Thymus (tissue), 11 donors: ENCODE measurements at regions not wholly inside any gene's neighbourhood (a gene's known extent, or its start where the extent isn't known, plus 50 kb on each side); places are given as distances from the start of the nearest gene placed in this dataset.

Experiments
- DNase-seq, 9 donors: peaks; one replicate each; pipeline ENCODE4 v3.0.0-alpha.2; 2013; ENCODE audit warnings: low spot score in 9 of 9, low read depth in 6 of 9, missing footprints in 1 of 9
- H3K27ac ChIP-seq, 2 donors: one replicate each; pipeline ENCODE4 v1.5.1; 2013; ENCODE audit warnings: control low read depth in 1 of 2, low read depth in 1 of 2, low read length in 1 of 2, mild to moderate bottlenecking in 1 of 2, moderate library complexity in 1 of 2
- H3K27me3 ChIP-seq, 2 donors: one replicate each; pipeline ENCODE4 v1.5.1; 2013; ENCODE audit warnings: low read length in 1 of 2; ENCODE audit not compliant: control insufficient read depth in 2 of 2, insufficient read depth in 1 of 2
- H3K36me3 ChIP-seq, 2 donors: one replicate each; pipeline ENCODE4 v1.5.1; 2013; ENCODE audit warnings: low read length in 1 of 2, mild to moderate bottlenecking in 1 of 2, moderate library complexity in 1 of 2; ENCODE audit not compliant: control insufficient read depth in 2 of 2, insufficient read depth in 2 of 2
- H3K4me1 ChIP-seq, 2 donors: one replicate each; pipeline ENCODE4 v1.5.1; 2013; ENCODE audit warnings: low read length in 2 of 2; ENCODE audit not compliant: control insufficient read depth in 2 of 2, insufficient read depth in 2 of 2
- H3K4me3 ChIP-seq, 2 donors: one replicate each; pipeline ENCODE4 v1.5.1; 2013; ENCODE audit warnings: low read length in 2 of 2, control low read depth in 1 of 2, mild to moderate bottlenecking in 1 of 2
- H3K9me3 ChIP-seq, 2 donors: one replicate each; pipeline ENCODE4 v1.5.1; 2013; ENCODE audit warnings: low read length in 1 of 2, mild to moderate bottlenecking in 1 of 2; ENCODE audit not compliant: control insufficient read depth in 2 of 2, insufficient read depth in 1 of 2
- WGBS: extraction: QIAGEN DNeasy Blood & Tissue Kit; methylation state at CpG from one replicate; pipeline ENCODE4 v1.1.7; 2013; 5-methylcytosine and 5-hydroxymethylcytosine counted together
- donor health status: healthy.

DNA sequence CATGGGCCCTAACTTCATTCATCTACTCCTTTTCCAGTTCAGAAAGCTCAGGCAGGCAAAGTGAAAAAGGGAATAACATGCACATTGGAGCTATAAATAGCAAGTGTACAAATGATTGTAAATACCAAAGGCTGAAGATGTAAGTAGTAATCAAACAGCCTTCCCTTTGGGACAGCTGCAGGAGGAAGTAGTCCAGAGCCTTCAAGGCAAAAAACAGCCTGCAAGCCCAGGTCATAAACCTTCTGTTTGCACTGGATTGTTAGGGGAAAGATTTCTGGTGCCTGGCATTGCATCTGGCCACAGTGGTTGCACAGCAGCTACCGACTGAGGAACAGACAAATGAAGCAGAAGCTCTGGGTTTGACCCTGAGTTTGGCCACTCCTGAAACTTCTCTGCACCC lies 98.6 kb upstream of the PMFBP1 start:
- no peak for DNase-seq
- WGBS = 77% methylated on average over 1 of the region's 1 CpG
- Histone ChIP-seq H3K4me3 (no peak overlapping the region), H3K9me3 (no peaks in the 10 kb centered on the region), H3K36me3 (no peaks in the 10 kb centered on the region), H3K4me1 (no peaks in the 10 kb centered on the region), H3K27me3 (no peaks in the 10 kb centered on the region), H3K27ac (no peak overlapping the region)

DNA sequence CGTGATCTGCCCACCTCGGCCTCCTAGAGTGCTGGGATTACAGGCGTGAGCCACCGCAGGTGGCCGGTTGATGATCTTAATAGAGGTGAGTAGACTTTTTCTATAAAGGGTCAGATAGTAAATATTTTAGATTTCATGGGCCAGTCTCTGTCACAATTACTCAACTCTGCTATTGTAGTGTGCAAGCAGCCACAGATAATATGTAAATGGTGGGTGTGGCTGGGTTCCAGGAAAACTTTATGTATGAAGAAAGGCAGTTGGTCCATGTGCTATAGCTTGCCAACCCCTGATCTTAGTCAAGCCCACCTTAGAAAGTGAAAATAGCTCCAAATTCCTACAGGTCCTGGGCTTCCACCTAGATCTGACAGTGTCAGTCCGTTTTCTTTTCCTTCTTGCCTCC lies 94.9 kb upstream of the PMFBP1 start:
- Histone ChIP-seq H3K4me1 (no peaks in the 10 kb centered on the region), H3K4me3 (no peak overlapping the region), H3K27ac (no peak overlapping the region), H3K36me3 (no peaks in the 10 kb centered on the region), H3K27me3 (no peaks in the 10 kb centered on the region), H3K9me3 (no peaks in the 10 kb centered on the region)
- WGBS = 97% methylated on average over 6 of the region's 6 CpGs
- DNase-seq = no peak

DNA sequence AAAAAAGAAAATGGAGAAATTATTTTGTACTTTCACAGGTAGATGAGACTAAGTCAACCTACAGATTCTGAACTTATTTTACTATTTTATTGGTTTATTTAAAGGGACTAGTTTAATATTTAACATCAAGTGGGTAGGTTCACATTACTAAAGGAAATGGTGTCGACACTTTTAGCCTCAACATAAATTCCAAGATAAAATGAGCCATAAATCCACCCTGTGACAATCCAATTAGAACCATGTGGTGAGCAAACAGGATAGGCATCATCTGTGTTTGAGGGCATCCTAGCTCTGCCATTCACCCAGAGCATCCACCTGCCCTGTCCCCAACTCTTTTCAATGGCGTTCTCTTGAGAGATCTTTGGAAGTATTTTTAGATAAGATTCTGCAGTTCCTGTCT lies 92.8 kb upstream of the PMFBP1 start:
- 97% methylated on average over 2 of the region's 2 CpGs for WGBS

DNA sequence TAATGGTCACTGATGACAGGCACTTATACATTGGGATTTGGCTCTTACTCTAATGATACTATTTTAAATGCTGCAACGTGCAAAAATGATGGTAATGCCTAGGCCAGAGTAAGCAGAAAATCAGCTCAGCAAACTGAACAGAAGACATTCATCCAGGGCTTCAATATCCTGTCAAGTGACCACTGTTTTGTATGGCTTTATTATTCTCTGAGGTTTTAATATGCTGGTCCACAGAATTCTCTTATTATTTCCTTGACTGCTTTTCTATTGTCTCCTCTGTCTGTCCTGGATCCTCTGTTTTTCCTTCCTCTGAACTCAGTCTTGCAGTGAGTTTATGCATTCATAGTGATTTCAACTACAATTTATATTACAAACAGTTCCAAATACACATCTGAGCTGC lies 90.8 kb upstream of the PMFBP1 start:
- 92% methylated on average over 1 of the region's 1 CpG for WGBS
- no peaks in the 10 kb centered on the region for H3K36me3 ChIP-seq
- no peaks in the 10 kb centered on the region for H3K9me3 ChIP-seq
- DNase-seq = no peak
- no peak overlapping the region for H3K27ac ChIP-seq
- H3K4me1 ChIP-seq = no peaks in the 10 kb centered on the region
- H3K27me3 ChIP-seq = no peaks in the 10 kb centered on the region
- no peak overlapping the region for H3K4me3 ChIP-seq

More for the DNA sequence above, 92.8 kb upstream of the PMFBP1 start:
- Histone ChIP-seq H3K4me3 (no peak overlapping the region), H3K27ac (no peak overlapping the region), H3K27me3 (no peaks in the 10 kb centered on the region), H3K9me3 (no peaks in the 10 kb centered on the region), H3K36me3 (no peaks in the 10 kb centered on the region), H3K4me1 (no peaks in the 10 kb centered on the region)
- DNase-seq = no peak

DNA sequence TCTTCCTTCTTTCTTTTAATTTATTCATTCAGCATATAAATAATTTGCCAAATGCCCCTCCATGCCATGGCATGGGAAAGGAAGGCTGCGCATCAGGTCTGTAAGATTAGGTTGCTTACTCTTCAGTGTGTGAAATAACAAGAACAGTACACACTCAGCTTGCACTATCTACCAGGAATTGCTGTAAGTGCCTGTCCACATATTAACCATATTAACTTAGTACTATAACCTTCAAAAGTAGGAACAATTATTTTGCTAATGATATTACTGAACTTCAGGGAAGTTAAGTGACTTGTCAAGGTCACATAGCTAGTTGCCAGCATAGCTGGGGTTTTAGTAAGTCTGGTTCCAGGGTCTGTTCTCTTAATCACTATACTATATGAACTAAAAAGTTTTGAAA lies 89.2 kb upstream of the PMFBP1 start:
- no peak overlapping the region for H3K4me3 ChIP-seq
- DNase-seq = no peak
- no peak overlapping the region for H3K27ac ChIP-seq
- no peaks in the 10 kb centered on the region for H3K36me3 ChIP-seq
- no peaks in the 10 kb centered on the region for H3K27me3 ChIP-seq
- H3K9me3 ChIP-seq = no peaks in the 10 kb centered on the region
- 52% methylated on average over 1 of the region's 1 CpG for WGBS
- no peaks in the 10 kb centered on the region for H3K4me1 ChIP-seq

DNA sequence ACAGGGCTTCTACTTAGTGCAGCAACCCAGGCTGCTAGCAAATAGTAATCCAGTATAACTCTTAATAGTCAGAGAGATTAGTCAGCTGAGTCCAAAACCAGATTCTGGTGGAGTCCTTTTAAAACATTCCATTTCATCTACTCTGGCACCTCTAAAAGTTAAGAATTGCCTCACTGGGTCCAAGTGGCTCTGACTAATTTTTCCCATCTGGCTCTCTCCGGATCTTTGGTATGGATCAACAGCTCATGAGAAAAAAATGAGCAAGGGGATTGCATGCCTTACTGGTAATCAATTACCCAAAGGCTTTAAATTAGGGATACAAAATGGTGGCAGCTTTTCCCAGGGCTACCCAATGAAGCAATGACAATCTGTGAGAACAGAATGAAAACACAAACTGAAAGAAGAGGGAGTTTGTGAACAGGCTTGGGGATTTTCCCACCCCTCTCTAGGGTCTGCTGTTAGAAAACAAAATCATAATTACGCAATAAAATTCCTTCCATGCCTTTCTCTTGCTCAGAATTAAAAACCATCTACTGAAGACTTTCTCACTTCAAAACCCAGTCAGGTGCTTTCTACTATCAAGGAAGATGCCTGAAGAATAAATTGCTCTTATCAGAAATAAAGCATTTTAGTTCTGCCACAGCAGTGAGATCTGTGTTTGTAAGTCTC lies 84.6 kb upstream of the PMFBP1 start:
- H3K9me3 ChIP-seq = no peaks in the 10 kb centered on the region
- no peak for DNase-seq
- no peaks in the 10 kb centered on the region for H3K4me1 ChIP-seq
- no peaks in the 10 kb centered on the region for H3K36me3 ChIP-seq
- no peak overlapping the region for H3K27ac ChIP-seq
- H3K4me3 ChIP-seq = no peak overlapping the region
- WGBS = 92% methylated on average over 2 of the region's 2 CpGs
- H3K27me3 ChIP-seq = no peaks in the 10 kb centered on the region

DNA sequence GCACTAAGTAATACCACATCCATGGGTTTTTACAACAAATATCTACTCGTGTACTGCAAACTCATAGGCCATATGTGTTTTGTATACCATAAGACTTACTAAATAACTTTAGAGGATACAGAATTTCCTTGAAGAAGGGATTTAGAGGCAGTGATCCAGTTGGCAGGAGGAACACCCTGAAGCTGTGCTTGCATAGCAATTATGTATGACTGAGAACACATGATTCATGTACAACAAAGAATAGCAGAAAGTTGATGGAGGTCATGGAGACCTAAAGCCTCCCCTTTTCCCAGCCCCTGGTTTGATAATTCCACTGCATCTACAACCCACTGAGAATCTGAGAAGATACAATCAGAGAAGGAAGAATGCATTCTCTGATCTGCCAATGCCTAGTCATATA lies 83.8 kb upstream of the PMFBP1 start:
- no peaks in the 10 kb centered on the region for H3K36me3 ChIP-seq
- WGBS = 99% methylated on average over 1 of the region's 1 CpG
- H3K4me1 ChIP-seq = no peaks in the 10 kb centered on the region
- DNase-seq = no peak
- H3K27ac ChIP-seq = no peak overlapping the region
- H3K9me3 ChIP-seq = no peaks in the 10 kb centered on the region
- no peak overlapping the region for H3K4me3 ChIP-seq
- no peaks in the 10 kb centered on the region for H3K27me3 ChIP-seq

DNA sequence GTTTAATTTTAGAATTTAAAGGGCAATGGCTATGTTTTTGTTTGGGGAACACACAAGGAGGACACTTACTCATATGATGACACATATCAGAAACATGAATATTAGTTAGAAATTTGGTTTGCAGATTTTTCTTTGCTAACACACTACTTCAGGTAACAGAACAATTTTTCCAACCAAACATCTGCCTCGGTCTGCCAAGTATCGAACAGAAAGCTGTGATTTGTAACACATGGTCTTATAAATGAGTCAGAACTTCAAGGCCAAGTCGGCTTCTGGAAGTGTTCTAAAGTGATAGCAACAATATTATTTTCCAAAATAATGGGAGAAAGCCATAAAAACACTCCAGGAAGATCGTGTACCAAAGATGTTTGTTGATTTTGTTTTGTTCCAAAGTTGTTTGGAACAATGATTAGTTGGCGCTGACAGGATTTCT lies 75.9 kb upstream of the PMFBP1 start:
- Histone ChIP-seq H3K27ac (no peak overlapping the region), H3K4me3 (no peak overlapping the region), H3K9me3 (no peaks in the 10 kb centered on the region), H3K27me3 (no peaks in the 10 kb centered on the region), H3K4me1 (no peaks in the 10 kb centered on the region), H3K36me3 (no peaks in the 10 kb centered on the region)
- WGBS = 90% methylated on average over 5 of the region's 5 CpGs
- DNase-seq = no peak

DNA sequence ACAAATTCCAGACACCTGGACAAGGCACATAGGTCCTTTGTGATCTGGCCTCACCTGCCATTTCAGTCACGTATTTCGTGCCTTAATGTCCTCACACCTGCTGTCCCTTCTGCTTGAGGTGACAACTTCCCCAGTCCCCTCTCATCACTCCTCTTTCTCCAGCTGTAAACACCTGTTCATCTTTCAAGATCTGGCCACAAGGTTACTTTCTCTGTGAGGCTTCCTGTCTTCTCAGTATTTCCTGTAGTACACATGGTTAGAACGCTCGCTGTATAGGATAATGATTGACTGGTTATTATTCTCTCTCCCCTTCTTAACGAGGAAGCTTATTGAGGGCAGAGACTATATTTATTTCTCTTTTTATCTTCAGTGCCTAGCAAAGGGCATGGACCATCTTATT lies 74.5 kb upstream of the PMFBP1 start:
- Histone ChIP-seq H3K27ac (peak overlapping the region in 1 of 2 donors; percentile 7), H3K4me1 (no peaks in the 10 kb centered on the region), H3K4me3 (no peak overlapping the region), H3K36me3 (no peaks in the 10 kb centered on the region), H3K9me3 (no peaks in the 10 kb centered on the region), H3K27me3 (no peaks in the 10 kb centered on the region)
- DNase-seq = peak in 5 of 9 donors; percentile 4 to 57 (median 17)
- 15% methylated on average over 5 of the region's 5 CpGs for WGBS
